Activated naive CD4-positive, alpha-beta T cell treated with Interleukin-2 at 50 U/mL for 16 hours (primary cell): ENCODE measurements at regions not wholly inside any gene's neighbourhood (a gene's known extent, or its start where the extent isn't known, plus 50 kb on each side); places are given as distances from the start of the nearest gene placed in this dataset.

Experiments used
- DNase-seq: peaks from one replicate; pipeline ENCODE4 v3.0.0-alpha.2; 2020

DNA sequence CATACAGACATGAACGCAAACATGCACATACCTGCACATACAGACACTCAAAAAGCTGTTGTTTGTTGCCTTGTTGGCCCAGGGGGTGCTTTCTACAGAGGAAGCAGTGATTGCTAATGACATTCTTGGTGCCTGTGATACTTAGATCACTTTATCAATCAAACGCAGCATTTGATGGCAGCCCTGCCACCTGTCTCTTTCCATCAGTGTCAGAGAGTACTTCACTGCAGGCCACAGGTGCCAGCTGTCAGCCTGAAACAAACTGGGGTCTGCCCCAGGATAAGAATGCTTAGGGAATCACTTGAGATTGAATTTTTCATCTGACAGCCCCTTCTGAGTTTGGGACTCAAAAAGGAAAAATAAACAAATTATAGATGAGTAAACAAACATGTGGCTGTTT, 388.9 kb upstream of the SGCD start:
- no peak for DNase-seq

DNA sequence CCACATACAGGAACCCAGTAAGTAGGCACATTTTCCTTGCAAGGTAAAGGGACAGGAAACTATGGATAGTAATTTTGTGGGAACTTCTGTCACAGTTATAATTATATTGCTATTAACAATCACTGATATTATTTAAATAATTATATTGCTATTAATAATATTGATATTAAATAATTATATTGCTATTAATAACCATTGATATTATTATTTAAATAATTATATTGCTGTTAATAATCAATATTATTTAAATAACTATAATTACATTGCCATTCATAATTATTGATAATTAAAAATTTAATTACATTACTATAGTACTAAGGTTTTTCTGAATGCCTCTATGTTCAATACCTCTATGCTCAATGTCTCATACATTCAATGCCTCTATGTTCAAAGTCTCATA, 385.6 kb upstream of the SGCD start:
- no peak for DNase-seq

DNA sequence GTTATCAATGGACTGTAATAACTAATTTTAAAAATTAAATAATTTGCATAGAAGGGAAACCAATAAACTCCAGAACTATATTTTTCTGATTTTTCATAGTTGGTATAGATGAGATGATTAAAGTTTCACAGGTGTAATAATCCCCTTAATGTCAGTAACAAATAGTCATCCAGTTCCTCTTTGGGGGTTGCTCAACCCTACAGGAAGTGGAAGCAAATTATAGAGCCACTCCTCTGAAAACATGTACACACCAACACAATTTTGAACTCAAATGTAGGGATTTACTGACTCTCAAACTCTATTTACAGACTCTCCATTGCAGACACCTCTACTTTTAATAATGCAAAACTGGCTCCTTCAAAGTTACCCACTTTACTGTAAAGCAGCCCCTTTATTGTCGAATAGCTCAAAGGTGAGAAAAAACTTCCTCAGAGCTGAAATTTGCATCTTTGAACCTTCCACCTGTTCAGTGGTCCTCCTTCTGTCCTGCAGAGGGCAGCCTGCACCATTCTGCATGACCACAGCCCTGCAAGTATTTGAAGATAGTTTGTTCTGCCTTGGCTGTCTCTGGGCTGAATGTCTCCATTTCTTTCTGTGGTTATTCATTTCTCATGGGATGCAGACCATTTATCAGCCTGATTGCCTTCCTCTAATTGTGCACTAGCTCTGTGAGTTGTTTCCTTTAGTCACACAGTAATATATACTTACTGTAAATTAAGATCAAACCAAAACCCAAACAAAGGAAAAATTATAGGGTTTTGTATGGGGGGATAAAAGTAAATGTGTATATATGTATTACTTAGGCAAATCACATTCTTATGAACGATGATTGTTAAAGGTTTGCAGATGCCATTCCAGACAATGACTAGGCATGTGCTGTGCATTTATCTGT, 383.2 kb upstream of the SGCD start:
- peak; percentile 19 for DNase-seq

DNA sequence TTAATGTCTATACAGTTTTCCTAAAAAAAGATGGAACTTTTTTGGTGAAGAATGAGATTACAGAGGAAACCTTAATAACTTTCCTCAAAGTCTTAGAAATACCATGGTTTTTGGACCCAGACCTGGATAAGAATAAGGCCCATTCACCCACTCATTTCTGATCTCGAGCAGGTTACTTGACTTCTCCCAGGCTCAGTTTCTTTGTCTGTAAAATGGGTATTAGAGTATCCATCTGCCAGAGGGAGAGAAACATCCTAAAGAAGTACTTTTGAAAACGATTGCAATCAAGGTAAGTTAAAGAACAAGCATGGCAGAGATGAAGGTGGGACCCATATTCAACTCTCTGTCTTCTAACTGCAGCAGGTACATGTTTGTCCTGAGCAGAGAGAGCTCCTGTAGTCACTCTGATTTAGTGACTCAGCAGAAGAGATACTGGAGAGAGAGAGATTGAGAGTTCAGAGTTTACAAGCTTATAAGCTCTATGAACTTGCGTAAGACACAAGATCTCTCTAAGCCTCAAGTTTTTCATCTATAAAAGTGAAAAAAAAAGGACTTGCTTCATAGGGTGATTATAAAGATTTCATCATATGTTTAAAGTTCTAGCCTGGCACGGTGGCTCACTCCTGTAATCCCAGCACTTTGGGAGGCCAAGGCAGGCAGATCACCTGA, 379.4 kb upstream of the SGCD start:
- DNase-seq, result no peak

DNA sequence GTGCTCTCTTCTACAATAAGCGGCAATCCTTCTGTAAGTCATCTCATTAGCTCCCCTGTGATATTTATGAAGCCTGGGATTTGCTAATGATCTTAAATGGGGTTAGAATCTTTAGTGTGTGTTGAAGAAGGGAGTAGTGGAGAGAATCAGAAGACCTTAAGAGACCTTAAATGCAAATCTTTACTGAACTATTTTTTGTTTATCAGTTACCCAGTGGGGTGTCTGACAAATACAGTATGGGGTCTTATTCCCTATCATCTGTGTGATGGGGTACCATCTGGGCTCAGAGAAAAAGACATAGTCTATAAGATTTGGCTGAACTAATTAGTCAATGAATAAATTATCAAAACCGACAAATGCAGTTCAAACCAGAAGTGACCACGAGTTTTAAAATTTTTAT, 378.4 kb upstream of the SGCD start:
- no peak for DNase-seq

DNA sequence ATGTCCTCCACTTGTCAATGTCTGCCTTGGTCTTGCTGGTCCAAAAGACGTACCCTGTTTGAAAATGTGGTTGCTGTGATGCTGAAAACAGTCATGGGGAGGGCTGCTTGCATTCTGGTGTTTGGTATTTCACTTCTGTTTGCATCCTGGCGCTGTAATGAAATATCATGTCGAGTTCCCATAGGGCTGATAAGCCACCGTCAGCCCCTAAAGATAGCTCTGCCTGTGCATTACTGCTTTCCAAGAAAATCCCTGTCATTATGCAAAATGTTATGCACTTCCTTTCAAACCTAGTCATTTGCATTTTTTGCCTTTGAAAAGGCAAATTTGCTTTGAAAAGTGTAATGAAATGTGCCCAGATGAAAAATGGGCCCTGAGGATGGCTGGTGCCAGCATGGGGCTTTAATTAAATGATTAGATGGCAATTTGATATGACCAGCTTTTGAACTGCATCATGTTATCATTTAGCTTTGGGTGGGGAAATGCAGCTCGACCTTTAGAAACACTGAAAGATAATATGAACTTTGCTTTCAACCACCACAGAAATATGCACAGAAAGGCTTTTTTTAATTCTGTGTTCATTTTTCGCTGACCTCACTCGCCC, 374.4 kb upstream of the SGCD start:
- DNase-seq, result no peak

DNA sequence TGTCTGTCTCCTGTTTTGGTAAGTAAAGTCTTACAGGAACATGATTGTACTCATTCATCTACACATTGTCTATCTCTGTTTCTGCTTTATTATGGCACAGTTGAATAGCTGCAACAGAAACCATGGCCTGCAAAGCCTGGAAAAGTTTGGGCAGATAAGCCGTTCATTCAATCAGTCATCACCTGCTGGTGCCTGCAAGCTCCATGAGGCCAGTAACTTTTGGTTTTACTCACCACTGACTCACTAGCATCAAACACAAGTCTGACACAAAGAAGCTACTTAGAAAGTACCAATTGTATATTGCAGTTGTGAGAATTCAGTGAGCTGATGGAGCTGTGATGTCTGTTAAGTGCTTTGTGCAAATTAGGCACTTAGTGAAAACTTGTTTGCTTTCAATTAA, 373.6 kb upstream of the SGCD start:
- DNase-seq, result no peak

DNA sequence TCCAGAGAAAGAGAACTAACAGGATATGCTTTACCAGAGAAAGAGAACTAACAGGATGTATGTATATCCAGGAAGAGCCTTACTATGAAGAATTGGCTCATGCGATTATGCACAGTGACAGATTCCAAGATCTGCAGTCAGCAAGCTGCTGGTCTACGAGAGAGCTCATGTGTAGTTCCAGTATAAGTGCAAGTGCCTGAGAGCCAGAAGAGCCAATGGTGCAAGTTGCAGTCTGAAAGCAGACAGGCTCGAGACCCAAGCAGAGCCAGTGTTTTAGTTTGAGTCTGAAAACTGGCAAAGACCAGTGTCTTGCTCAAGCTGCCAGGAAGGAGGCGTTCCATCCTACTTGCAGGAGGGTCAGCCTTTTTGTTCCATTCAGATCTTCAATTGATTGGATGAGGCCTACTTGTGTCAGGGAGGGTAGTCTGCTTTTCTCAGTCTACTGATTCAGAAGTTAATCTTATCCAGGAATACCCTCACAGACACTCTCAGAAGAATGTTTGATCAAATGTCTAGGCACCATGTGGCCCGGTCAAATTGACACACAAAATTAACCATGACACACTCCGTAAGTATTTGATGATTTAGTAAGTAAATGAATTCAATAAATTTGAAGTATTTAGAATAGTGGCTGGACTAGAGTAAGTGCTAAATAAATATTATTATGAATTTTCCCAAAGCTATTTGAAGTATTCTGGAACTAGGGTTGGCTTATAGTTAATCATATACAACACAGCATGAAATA, 372.1 kb upstream of the SGCD start:
- no peak for DNase-seq

DNA sequence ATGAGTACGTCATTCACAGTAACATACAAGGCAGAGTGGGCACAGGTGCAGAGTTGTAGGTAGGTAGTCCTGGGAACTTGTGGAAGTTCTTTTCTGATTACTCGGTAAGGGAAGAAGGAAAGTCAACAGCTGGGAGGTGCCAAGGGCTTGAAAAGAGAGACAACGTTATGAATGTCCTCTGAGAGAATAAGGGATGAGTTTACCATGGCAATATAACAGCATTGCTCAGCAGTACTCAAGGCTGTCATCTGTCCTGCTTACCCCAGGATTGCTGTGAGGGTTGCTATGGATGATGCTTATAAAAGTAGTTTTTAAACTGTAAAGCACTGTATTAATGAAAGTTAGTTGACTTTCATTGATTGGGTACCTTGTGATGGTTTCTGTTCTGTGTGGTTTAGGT, 369.1 kb upstream of the SGCD start:
- no peak for DNase-seq

DNA sequence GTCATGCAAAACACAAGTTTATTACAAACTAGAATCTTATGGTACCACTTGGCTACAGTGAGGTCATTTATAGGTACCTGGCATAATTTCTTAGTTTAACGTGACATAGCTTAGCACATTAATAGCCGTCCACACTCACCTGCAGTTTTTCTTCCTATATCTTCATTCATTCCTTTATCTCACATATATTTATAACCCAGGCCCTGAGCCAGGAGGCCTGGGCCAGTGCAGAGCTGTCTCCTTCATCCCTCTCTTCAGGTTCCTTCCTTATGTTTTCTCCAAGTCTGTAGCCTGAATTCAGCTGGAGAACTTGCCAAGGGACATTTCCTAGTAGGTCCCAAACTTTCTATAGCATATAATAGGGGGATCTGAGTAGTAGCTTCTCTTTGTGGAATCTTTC, 367.9 kb upstream of the SGCD start:
- no peak for DNase-seq

DNA sequence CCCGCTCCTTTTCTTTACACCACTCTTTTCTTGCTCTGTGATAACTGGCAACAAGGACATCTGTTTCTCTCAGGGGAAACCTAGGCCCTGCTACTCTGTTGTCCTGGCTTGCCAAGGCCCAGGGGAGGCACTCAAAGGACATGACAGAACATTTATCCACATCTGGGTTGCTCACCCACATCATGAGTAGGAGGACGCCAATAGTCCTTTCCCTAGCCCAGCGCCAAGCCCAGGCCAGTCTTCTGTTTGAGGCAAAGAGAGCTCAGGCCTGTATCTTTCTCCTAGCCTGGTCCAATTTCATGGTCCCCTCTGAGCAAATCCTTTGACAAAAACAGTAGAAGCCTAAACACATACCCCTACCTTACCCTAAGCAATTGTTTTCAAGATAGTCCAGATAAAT, 366.8 kb upstream of the SGCD start:
- no peak for DNase-seq

DNA sequence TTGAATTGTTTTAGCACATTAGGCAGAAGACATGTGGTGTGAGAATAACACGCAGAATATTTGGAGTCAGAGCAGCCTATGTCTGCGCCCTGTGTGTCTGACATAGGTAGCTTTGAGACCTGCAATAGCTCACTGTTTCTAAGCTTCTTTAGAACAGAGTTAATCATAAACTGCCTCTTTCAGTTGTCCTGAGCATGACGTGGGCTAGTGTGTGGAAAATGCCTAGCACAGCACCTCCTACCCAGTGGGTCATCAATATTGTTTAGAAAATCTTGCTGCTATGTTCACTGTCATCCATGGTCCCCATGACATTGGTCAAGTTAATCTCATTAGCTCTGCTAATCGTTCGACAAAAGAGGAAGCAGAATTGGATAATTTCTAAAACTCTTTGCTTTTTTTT, 357.4 kb upstream of the SGCD start:
- DNase-seq, result no peak

DNA sequence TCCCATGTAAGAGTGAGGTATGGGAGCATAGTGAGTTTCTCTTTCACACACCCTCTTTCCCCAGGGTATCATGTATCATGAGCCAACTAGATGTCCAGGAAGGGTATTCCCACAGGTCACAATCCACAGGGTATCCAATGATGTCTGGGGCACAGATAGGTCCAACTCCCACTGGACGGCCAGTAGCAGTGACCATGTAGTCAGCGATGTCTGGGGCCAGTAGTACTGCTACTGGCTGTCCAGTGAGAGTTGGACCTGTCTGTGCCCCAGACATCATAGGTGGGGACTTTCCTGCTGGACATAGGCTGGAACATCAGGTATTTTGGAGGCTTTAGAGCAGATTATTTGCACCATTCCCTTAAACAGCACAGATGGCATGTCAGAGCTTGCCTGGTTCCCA, 352.6 kb upstream of the SGCD start:
- DNase-seq, result no peak

DNA sequence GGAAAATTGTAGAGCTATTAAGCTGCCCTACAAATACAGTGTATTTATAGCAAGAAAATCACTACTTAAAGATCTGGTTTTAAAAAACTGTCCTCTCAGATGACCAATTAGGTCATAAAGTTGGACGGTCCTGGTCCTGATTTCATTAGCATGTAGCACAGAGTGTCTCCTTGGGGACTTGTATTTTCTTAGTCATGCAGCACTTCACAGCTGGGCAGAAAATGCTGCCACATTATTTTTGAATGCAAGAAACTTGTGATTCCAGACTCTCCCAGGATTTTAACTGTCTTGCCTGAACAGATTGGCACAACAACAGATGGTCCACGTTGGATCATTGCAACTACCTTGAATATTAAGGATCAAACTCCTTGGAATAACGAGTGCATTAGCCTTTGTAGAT, 348.1 kb upstream of the SGCD start:
- DNase-seq, result no peak

DNA sequence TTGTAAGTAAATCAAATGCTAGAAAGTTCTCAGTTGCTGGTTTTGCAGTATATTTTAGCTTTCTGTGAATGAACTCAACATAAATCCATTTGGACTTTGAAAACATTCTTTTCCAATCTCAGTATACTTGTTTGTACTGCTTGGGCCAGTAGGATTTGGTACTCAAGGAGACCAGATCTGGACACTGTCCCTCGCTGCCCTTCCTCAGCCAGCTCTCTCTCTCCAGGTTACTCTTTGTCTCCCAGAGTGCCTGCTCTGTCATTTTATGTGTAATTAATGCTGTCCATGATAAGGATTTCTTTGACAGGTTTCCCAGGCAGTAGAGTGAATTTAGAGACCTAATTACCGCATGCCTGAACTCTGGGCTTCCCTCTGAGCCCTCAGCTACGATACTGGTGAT, 344.6 kb upstream of the SGCD start:
- DNase-seq, result no peak

DNA sequence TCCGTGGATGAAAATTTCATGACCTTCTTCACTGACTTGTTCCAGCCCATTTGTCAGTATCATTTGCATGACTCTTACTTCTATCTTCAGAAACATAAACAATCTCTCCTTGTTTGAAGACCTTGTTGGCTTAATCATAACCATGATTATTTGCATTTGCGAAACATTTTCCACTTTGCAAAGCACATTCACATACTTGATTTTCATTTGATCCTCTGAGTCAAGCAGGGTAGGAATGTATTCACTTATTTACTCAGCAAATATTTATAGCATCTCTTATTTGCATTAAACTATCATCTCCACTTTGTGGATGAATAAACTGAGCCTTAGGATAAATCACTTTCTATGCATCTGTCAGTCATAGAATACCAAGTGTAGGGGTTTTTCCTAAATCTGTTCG, 343.0 kb upstream of the SGCD start:
- no peak for DNase-seq

DNA sequence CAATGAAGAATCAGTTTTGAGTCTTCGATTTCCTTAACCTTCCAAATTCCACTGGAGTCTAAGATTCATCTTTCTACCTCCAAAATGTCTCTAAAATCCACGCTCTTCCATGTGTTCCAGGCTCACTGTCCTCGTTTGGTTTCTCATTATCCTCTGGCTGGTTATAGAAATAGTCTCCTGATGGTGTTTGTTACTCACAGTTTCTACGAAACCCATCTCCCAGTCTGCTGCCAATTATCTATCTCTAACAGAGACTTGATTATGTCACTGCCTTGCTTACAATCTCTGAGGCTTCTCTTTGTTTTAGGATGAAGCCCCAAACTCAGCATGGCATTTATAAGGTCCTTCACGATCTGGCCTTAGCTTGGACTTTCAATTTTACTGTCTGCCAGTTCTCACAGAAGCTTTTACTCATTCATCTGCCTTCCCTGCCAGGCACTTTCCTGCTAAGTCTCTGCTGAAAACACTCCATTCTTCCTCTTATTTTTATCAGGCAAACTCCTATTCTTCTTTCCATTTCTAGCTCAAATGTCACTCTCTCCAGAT, 339.6 kb upstream of the SGCD start:
- DNase-seq, result no peak

DNA sequence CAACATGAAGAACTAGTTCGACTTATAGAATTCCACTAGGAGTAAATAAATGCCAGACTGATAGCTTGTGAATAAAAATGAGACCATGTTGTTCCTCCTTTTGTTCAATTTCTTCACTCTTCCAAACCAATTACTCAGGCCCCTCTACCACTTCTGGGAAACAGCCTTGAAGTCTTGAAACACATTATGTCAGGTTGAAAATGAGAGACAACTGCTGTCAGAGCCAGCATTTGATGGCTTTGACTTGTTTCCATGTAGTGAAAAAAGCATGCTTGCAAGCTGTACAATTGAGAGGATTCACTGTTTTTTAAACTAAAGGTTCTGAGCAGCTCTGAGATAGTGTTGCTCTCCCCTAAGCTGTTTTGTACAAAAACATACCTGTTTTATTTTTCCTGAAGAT, 337.1 kb upstream of the SGCD start:
- no peak for DNase-seq

DNA sequence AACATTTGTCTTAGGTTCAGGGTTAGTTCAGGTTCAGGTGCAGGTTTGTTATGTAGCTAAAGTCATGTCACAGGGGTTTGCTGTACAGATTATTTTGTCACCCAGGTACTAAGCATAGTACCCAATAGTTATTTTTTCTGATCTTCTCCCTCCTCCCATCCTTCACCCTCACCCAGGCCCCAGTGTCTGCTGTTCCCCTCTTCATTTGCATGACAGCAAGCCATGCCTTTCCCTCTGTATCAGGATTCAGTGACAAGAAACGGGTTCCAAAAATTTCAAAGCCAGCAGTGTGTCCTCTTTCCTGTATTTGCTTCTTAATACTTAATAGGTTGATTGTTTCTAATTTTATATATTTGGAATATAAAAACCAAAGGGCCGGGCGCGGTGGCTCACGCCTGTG, 330.8 kb upstream of the SGCD start:
- DNase-seq, result no peak

DNA sequence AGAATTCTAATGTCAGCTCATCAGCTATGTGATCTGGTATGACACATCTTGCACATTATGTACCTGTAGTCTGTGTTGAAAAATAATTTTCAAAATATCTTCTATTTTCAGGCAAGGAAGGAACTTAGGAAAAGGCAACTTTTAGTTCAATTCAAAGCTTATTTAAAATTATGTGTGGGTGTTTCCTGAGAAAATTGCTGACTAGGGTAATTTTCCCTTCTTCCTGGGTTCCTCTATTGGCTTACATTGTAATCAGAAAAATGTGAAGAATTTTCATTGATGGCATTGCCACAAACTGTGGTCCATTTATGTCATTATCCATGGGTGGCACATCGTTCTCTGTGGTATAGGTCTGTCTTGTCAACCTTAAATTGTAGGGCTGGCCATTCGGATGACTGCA, 328.7 kb upstream of the SGCD start:
- no peak for DNase-seq

DNA sequence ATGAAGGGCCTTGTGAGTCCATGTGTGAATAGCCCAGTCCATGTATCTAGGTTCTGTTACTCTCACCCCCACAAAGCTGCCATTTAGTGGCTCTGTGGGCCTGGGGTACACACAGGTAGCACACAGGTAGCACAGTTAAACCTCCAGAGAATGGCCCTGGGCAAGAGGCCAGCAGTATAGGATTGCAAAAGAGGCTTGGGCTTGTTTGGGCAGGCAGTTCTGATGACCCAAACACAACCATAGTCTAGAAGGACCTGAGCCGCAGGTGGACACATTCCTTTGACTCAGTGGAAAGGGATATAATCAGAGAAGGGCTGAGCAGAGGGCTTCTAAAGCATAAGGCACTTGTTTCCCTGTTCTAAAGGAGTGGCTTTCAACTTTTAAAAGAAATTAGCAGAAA, 326.8 kb upstream of the SGCD start:
- DNase-seq, result no peak

DNA sequence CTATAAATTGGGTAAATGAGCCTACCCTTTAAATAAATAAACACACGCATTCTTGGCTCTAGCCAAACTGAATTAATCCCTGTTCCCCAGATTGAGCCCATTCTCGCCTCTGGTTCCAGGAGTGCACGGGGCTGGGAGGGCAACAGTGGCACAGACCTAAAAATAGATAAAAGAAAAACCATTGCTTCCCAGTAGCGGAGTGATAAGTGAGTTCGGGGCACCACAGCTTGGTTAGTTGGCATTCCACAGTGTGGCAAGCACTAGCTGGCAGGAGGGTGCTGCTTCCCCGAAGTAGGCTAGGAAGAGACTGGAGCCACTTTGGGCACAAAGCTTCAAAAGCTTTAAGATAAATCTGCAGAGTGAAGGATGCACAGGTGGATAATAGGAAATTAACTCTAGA, 322.2 kb upstream of the SGCD start:
- no peak for DNase-seq

DNA sequence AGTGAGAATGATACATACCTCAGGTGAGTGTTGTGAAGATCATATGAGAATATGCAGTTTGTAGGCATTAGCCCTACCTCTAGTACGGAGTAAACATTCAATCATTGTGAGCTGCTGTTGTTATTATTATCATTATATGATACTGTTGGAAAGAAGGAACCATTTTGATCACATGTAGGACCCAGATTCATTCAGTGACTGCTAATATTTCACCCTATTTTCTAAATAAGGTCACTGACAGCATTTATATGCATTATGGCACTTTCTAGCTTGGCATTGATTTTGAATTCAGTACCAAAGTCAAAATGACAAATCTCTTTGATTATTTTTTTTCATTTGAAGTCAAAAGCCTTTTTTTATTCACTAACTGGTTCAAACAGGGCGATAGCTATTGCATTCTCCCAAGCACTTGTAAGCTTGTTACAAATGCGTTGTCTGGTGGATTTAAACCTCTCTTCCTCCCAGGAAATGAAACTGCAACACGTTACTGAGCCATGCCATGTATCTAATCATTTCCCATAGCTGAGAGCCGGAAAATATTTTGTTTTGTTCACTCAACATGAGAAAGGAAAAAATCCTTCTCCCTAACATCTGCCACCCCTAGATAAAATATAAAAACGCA, 320.8 kb upstream of the SGCD start:
- DNase-seq, result no peak
